Neutrophil (primary cell): ENCODE measurements at regions not wholly inside any gene's neighbourhood (a gene's known extent, or its start where the extent isn't known, plus 50 kb on each side); places are given as distances from the start of the nearest gene placed in this dataset.

Experiments
- H3K27ac ChIP-seq: fragments of 200-600 bp; sonication (generic); 2 replicates; pipeline ENCODE4 v1.5.1; 2016; ENCODE audit warnings: mild to moderate bottlenecking, moderate library complexity
- H3K27me3 ChIP-seq: fragments of 200-600 bp; sonication (generic); 2 replicates; pipeline ENCODE4 v1.6.0; 2016; ENCODE audit warnings: mild to moderate bottlenecking
- H3K36me3 ChIP-seq: fragments of 200-600 bp; sonication (generic); 2 replicates; pipeline ENCODE4 v1.5.1; 2017
- H3K4me1 ChIP-seq, 2 experiments: fragments of 200-600 bp in 1 of 2; sonication (generic) in 1 of 2; 1 replicate in 1 of 2; 2 replicates in 1 of 2; pipeline versions ENCODE4 v1.5.1 to v1.6.1; 2013 to 2016; ENCODE audit warnings: low read depth in 1 of 2, low read length in 1 of 2, mild to moderate bottlenecking in 1 of 2, moderate library complexity in 1 of 2; ENCODE audit not compliant: control insufficient read depth in 1 of 2, insufficient read depth in 1 of 2
- H3K4me3 ChIP-seq, 2 experiments: fragments of 200-600 bp in 1 of 2; sonication (generic) in 1 of 2; 1 replicate in 1 of 2; 2 replicates in 1 of 2; pipeline ENCODE4 v1.5.1; 2013 to 2016; ENCODE audit warnings: low read depth in 1 of 2, low read length in 1 of 2, mild to moderate bottlenecking in 1 of 2, moderate library complexity in 1 of 2
- H3K9me3 ChIP-seq: fragments of 200-600 bp; sonication (generic); 2 replicates; pipeline ENCODE4 v1.5.1; 2016
- CTCF ChIP-seq: fragments of 200-600 bp; sonication (generic); IDR thresholded peaks from 2 replicates; pipeline ENCODE4 v1.5.1; 2016; ENCODE audit warnings: antibody characterized with exemption

- H3K36me3 ChIP-seq = no peaks in the 10 kb centered on the region
- no peaks in the 10 kb centered on the region for H3K27me3 ChIP-seq
- no peak overlapping the region for H3K27ac ChIP-seq
- H3K9me3 ChIP-seq = no peaks in the 10 kb centered on the region
- no peaks in the 10 kb centered on the region for H3K4me1 ChIP-seq
- no peak overlapping the region for H3K4me3 ChIP-seq
- no peak for TF ChIP-seq CTCF
Measured at GRCh38 chr5:40331616-40332015, 348.1 kb upstream of the PTGER4 start.

- no peak overlapping the region for H3K4me3 ChIP-seq
- H3K9me3 ChIP-seq = no peaks in the 10 kb centered on the region
- H3K27ac ChIP-seq = no peak overlapping the region
- H3K4me1 ChIP-seq = no peaks in the 10 kb centered on the region
- H3K27me3 ChIP-seq = no peaks in the 10 kb centered on the region
- no peaks in the 10 kb centered on the region for H3K36me3 ChIP-seq
- no peak for TF ChIP-seq CTCF
Measured at GRCh38 chr5:40321514-40321913, 358.2 kb upstream of the PTGER4 start.

GRCh38 chr5:40318395-40318794 is 361.3 kb upstream of the PTGER4 start:
- Histone ChIP-seq H3K9me3 (no peaks in the 10 kb centered on the region), H3K36me3 (no peaks in the 10 kb centered on the region), H3K27ac (no peak overlapping the region), H3K4me1 (no peaks in the 10 kb centered on the region), H3K4me3 (no peak overlapping the region), H3K27me3 (no peaks in the 10 kb centered on the region)
- no peak for TF ChIP-seq CTCF

- no peak overlapping the region for H3K27ac ChIP-seq
- no peak overlapping the region for H3K4me3 ChIP-seq
- H3K4me1 ChIP-seq = no peaks in the 10 kb centered on the region
- no peaks in the 10 kb centered on the region for H3K27me3 ChIP-seq
- H3K36me3 ChIP-seq = no peaks in the 10 kb centered on the region
- no peaks in the 10 kb centered on the region for H3K9me3 ChIP-seq
- TF ChIP-seq CTCF = no peak
Measured at GRCh38 chr5:40317023-40317422, 362.7 kb upstream of the PTGER4 start.

- TF ChIP-seq CTCF = no peak
- H3K9me3 ChIP-seq = no peaks in the 10 kb centered on the region
- no peaks in the 10 kb centered on the region for H3K4me1 ChIP-seq
- no peak overlapping the region for H3K4me3 ChIP-seq
- H3K36me3 ChIP-seq = no peaks in the 10 kb centered on the region
- no peaks in the 10 kb centered on the region for H3K27me3 ChIP-seq
- H3K27ac ChIP-seq = no peak overlapping the region
Measured at GRCh38 chr5:40315126-40315525, 364.6 kb upstream of the PTGER4 start.

GRCh38 chr5:40314275-40314674 is 365.4 kb upstream of the PTGER4 start:
- no peaks in the 10 kb centered on the region for H3K36me3 ChIP-seq
- no peak for TF ChIP-seq CTCF
- H3K9me3 ChIP-seq = no peaks in the 10 kb centered on the region
- H3K27me3 ChIP-seq = no peaks in the 10 kb centered on the region
- H3K4me3 ChIP-seq = no peak overlapping the region
- H3K27ac ChIP-seq = no peak overlapping the region
- H3K4me1 ChIP-seq = no peaks in the 10 kb centered on the region
